ENCODE measurements at regions not wholly inside any gene's neighbourhood (a gene's known extent, or its start where the extent isn't known, plus 50 kb on each side); places are given as distances from the start of the nearest gene placed in this dataset.

- TF ChIP-seq GATA3 (IDR thresholded peaks at IDR 0.05; ENCODE audit: low read depth, low read length) (no peak), GATA2 (IDR thresholded peaks at IDR 0.05; ENCODE audit: low read depth, low read length) (no peak)
These were observed 101.8 kb upstream of the HDAC4 start for GRCh38 chr2:239502430-239503186.

GRCh38 chr2:239500574-239501550 lies 100.0 kb upstream of the HDAC4 start:
- TF ChIP-seq GATA3 (IDR thresholded peaks at IDR 0.05; ENCODE audit: low read depth, low read length) (no peak), GATA2 (IDR thresholded peaks at IDR 0.05; ENCODE audit: low read depth, low read length) (no peak)

DNA sequence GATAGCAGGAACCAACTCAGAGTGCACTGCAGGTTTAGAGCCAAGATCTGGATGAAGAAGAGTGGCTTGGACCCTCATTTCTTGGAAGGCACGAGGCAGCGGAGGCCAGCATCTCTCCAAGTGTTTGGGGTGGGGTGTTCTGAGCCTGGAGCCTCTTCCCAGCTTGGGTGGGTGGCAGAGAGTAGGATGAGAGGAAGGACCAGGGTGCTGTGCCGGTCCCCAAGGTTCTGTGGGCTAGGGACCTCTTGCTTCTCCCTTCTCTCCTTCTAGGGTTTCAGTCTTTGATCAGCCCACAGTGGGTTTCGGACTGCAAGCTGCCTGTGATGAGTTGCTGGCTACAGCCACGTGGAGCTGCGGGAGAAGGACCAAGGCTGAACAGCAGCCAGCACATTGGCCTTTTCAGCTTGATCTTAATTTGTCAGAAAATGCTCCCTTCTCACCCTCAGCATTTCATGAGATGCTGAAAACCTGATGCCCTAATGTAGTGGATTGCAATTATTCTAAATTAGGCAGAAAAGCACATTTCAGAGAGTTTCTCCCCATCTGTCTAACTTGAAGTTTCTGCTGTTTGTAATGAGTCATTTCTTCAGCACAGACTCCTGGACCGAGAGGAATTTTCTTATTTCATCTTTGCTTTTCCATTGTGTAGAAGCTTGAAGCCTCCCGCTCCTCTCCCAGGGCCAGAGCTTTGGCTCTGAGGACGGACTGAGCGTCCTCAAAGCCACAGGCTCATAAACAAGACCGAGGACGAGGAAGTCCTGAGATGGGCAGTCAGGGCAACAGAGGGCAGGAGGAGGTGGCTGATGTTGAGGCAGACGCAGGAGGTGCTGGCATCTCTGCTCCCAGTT lies 99.1 kb upstream of the HDAC4 start:
- TF ChIP-seq GATA2 (IDR thresholded peaks at IDR 0.05; ENCODE audit: low read depth, low read length) (no peak), GATA3 (IDR thresholded peaks at IDR 0.05; ENCODE audit: low read depth, low read length) (no peak)

DNA sequence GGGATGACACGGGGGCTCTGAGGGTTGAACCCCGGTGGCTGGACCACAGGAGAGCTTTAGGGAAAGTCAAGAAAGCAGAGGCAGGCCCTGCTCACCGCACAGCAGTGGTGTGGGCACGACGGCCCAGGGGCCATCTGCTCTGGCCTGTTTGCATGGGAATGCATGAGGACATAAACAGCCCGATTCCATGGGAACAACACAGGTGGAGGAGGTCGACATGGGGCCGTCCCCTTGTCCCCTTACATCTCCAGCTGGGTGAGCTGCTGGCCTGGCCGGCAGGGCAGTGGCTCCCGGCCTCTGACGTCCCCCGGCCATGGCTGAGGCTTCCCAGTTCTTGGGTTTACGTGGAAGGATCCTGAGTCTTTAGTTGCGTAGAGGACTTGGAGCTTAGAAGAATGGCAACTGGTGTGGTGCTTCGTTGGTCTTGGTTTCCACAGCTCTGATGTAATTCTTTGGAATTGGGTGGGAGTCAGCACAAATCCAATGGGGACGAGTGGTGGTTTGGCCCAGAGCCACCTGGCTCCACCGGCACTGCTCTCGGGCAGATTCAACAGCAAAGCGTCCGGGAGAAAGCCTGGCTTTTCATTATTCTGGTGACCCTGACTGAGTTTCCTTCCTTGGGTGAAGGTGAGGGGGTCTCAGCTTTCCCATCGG lies 98.3 kb upstream of the HDAC4 start:
- TF ChIP-seq GATA2 (IDR thresholded peaks at IDR 0.05; ENCODE audit: low read depth, low read length), result no peak
- no peak for TF ChIP-seq GATA3 (IDR thresholded peaks at IDR 0.05; ENCODE audit: low read depth, low read length)

DNA sequence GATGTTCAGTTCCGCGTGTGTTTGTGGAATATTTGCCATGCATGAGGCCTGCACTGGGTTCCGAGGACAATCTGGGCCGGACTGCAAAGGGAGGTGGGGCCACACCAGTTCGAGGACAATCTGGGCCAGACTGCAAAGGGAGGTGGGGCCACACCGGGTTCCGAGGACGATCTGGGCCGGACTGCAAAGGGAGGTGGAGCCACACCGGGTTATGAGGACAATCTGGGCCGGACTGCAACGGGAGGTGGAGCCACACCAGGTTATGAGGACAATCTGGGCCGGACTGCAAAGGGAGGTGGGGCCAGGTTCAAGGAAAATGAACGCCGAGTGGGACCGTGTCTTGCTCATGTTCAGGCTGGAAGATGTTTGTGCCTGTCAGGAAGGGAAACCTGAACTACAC lies 97.8 kb upstream of the HDAC4 start:
- TF ChIP-seq GATA2 (IDR thresholded peaks at IDR 0.05; ENCODE audit: low read depth, low read length) (no peak), GATA3 (IDR thresholded peaks at IDR 0.05; ENCODE audit: low read depth, low read length) (no peak)

DNA sequence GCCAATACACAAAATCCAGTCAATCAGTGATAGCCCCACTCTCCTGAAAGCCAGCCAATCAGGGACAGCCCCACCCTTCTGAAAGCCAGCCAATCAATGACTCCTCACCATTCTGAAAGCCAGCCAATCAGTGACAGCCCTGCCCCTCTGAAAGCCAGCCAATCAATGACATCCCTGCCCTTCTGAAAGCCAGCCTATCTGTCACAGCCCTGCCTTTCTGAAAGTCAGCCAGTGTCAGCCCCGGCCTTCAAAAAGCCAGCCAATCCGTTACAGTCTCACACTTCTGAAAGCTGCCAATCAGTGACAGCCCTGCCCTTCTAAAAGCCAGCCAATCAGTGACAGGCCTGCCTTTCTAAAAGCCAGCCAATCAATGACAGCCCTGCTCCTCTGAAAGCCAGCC lies 95.9 kb upstream of the HDAC4 start:
- TF ChIP-seq GATA2 (IDR thresholded peaks at IDR 0.05; ENCODE audit: low read depth, low read length), result no peak
- TF ChIP-seq GATA3 (IDR thresholded peaks at IDR 0.05; ENCODE audit: low read depth, low read length), result no peak

GRCh38 chr2:239495791-239496233 lies 95.0 kb upstream of the HDAC4 start:
- TF ChIP-seq GATA2 (IDR thresholded peaks at IDR 0.05; ENCODE audit: low read depth, low read length) (no peak), GATA3 (IDR thresholded peaks at IDR 0.05; ENCODE audit: low read depth, low read length) (no peak)

- TF ChIP-seq GATA3 (IDR thresholded peaks at IDR 0.05; ENCODE audit: low read depth, low read length) (no peak), GATA2 (IDR thresholded peaks at IDR 0.05; ENCODE audit: low read depth, low read length) (no peak)
These were observed 94.4 kb upstream of the HDAC4 start for GRCh38 chr2:239495175-239495574.

- no peak for TF ChIP-seq GATA2 (IDR thresholded peaks at IDR 0.05; ENCODE audit: low read depth, low read length)
- TF ChIP-seq GATA3 (IDR thresholded peaks at IDR 0.05; ENCODE audit: low read depth, low read length), result no peak
These were observed 93.8 kb upstream of the HDAC4 start for GRCh38 chr2:239494578-239494977.

GRCh38 chr2:239489481-239489880 lies 88.7 kb upstream of the HDAC4 start:
- TF ChIP-seq GATA3 (IDR thresholded peaks at IDR 0.05; ENCODE audit: low read depth, low read length), result no peak
- TF ChIP-seq GATA2 (IDR thresholded peaks at IDR 0.05; ENCODE audit: low read depth, low read length), result no peak

- no peak for TF ChIP-seq GATA3 (IDR thresholded peaks at IDR 0.05; ENCODE audit: low read depth, low read length)
- TF ChIP-seq GATA2 (IDR thresholded peaks at IDR 0.05; ENCODE audit: low read depth, low read length), result no peak
These were observed 87.3 kb upstream of the HDAC4 start for GRCh38 chr2:239488125-239488524.

DNA sequence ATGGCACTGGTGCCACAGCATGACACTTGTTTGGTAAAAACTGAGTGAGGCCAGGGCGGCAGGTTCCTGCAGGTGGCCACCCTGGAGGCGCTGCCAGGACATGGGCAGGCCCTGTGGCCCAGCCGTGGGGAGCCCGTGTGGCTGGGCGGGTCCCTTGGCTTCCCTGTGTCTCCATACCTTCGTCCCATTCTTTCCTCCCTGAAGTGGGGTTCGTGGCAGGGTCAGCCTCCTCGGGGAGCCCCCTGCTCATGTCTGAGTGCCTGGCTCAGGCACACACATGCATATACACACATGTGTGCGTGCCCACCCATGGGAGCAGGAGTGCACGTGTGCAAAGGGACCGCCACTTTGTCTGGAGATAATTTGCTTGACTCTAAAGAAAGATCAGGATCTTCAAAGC lies 86.5 kb upstream of the HDAC4 start:
- no peak for TF ChIP-seq GATA3 (IDR thresholded peaks at IDR 0.05; ENCODE audit: low read depth, low read length)
- TF ChIP-seq GATA2 (IDR thresholded peaks at IDR 0.05; ENCODE audit: low read depth, low read length), result no peak

GRCh38 chr2:239485622-239486021 lies 84.8 kb upstream of the HDAC4 start:
- TF ChIP-seq GATA2 (IDR thresholded peaks at IDR 0.05; ENCODE audit: low read depth, low read length), result no peak
- TF ChIP-seq GATA3 (IDR thresholded peaks at IDR 0.05; ENCODE audit: low read depth, low read length), result no peak

All from SH-SY5Y (cell line).